RWPE1 (cell line): ENCODE measurements at regions not wholly inside any gene's neighbourhood (a gene's known extent, or its start where the extent isn't known, plus 50 kb on each side); places are given as distances from the start of the nearest gene placed in this dataset.

ENCODE experiments used
- CTCF ChIA-PET: fragments of 350-600 bp; sonication (Branson Sonifier 250); formaldehyde crosslinking; extraction: SDS; loops from one replicate; lab custom pipeline; 2021; lab: Yijun Ruan, JAX
- POLR2A ChIA-PET: fragments of 400-600 bp; formaldehyde crosslinking; extraction: SDS; loops from one replicate; lab custom pipeline; 2020; ENCODE audit warnings: antibody characterized with exemption; ENCODE audit not compliant: low non-redundant PET; lab: Yijun Ruan, JAX
- DNase-seq: peaks from one replicate; pipeline ENCODE4 v3.0.0; 2012; ENCODE audit warnings: low spot score
- H3K27ac ChIP-seq: fragments of 450-650 bp; 2 replicates; pipeline ENCODE4 v1.5.1; 2017
- CTCF ChIP-seq: fragments of 450-650 bp; conservative IDR thresholded peaks from 2 replicates; pipeline ENCODE4 v1.5.1; 2017; ENCODE audit warnings: low read depth, mild to moderate bottlenecking

- no peak for TF ChIP-seq CTCF
- POLR2A ChIA-PET: interaction anchor here (0.6 kb wide), 1 partner anchor 55 kb away, joined by 5 read pairs; no protein-coding TSS in a partner anchor
- CTCF ChIA-PET: interaction anchor here (0.9 kb wide), 1 partner anchor 125 kb away, joined by 4 read pairs; no protein-coding TSS in a partner anchor
- H3K27ac ChIP-seq: peak overlapping the region; percentile 76
- DNase-seq: peak; percentile 42
Measured at GRCh38 chr17:72422505-72423285, 301.9 kb downstream of the SOX9 start.

- ChIA-PET CTCF (interaction anchor here (0.9 kb wide), 1 partner anchor 126 kb away, joined by 4 read pairs; no protein-coding TSS in a partner anchor), POLR2A (no interaction called here)
- peak overlapping the region; percentile 76 for H3K27ac ChIP-seq
- no peak for DNase-seq
- TF ChIP-seq CTCF: no peak
Measured at GRCh38 chr17:72423286-72423589, 302.4 kb downstream of the SOX9 start.

- ChIA-PET CTCF (interaction anchor here (0.9 kb wide), 1 partner anchor 126 kb away, joined by 4 read pairs; no protein-coding TSS in a partner anchor), POLR2A (interaction anchor here (0.7 kb wide), 1 partner anchor 75 kb away, joined by 12 read pairs; no protein-coding TSS in a partner anchor)
- no peak for DNase-seq
- H3K27ac ChIP-seq: peak overlapping the region; percentile 76
- no peak for TF ChIP-seq CTCF
Measured at GRCh38 chr17:72423718-72424117, 302.9 kb downstream of the SOX9 start.

- peak overlapping the region; percentile 17; the same call in 1 of the 2 replicates for H3K27ac ChIP-seq
- no peak for TF ChIP-seq CTCF
- CTCF ChIA-PET: interaction anchor here (0.6 kb wide), 1 partner anchor 58 kb away, joined by 3 read pairs; no protein-coding TSS in a partner anchor
- POLR2A ChIA-PET: no interaction called here
- no peak for DNase-seq
Measured at GRCh38 chr17:72424505-72425117, 303.8 kb downstream of the SOX9 start.

- no peak for DNase-seq
- CTCF ChIA-PET: interaction anchor here (0.6 kb wide), 1 partner anchor 58 kb away, joined by 3 read pairs; no protein-coding TSS in a partner anchor
- TF ChIP-seq CTCF: no peak
- H3K27ac ChIP-seq: no peak overlapping the region
- POLR2A ChIA-PET: no interaction called here
Measured at GRCh38 chr17:72425133-72425793, 304.4 kb downstream of the SOX9 start.

- ChIA-PET CTCF (no interaction called here), POLR2A (no interaction called here)
- no peak for TF ChIP-seq CTCF
- no peak for DNase-seq
- no peak overlapping the region for H3K27ac ChIP-seq
Measured at GRCh38 chr17:72425794-72426168, 305.0 kb downstream of the SOX9 start.
